Hematopoietic multipotent progenitor cell treated with erythropoietin and hydrocortisone succinate and interleukin-3 and kit ligand, for 8 days (in vitro differentiated cells): ENCODE measurements at regions not wholly inside any gene's neighbourhood (a gene's known extent, or its start where the extent isn't known, plus 50 kb on each side); places are given as distances from the start of the nearest gene placed in this dataset.
"Not testable (repeated sequence)": the region's sequence is repeated elsewhere in the genome, so short reads cannot be mapped to it uniquely, and the experiment has no call there.

Experiments used
- DNase-seq: peaks from one replicate; pipeline ENCODE4 v3.0.0-alpha.2; 2015

- no peak for DNase-seq
Measured at GRCh38 chr4:18180122-18180521, 158.6 kb upstream of the LCORL start.

GRCh38 chr4:18171896-18172295 lies 150.3 kb upstream of the LCORL start:
- DNase-seq: no peak

GRCh38 chr4:18167831-18168230 lies 146.3 kb upstream of the LCORL start:
- no peak for DNase-seq

GRCh38 chr4:18166925-18167324 lies 145.4 kb upstream of the LCORL start:
- DNase-seq: no peak

- DNase-seq: no peak
Measured at GRCh38 chr4:18162453-18162852, 140.9 kb upstream of the LCORL start.

- not testable (repeated sequence) for DNase-seq
Measured at GRCh38 chr4:18159117-18159912, 137.8 kb upstream of the LCORL start.

- no peak for DNase-seq
Measured at GRCh38 chr4:18155067-18156041, 133.8 kb upstream of the LCORL start.

GRCh38 chr4:18138076-18138665 lies 116.6 kb upstream of the LCORL start:
- no peak for DNase-seq

GRCh38 chr4:18134111-18134510 lies 112.6 kb upstream of the LCORL start:
- DNase-seq: no peak

- DNase-seq: no peak
Measured at GRCh38 chr4:18130256-18130655, 108.7 kb upstream of the LCORL start.

- DNase-seq: no peak
Measured at GRCh38 chr4:18128241-18128640, 106.7 kb upstream of the LCORL start.

- no peak for DNase-seq
Measured at GRCh38 chr4:18127030-18127429, 105.5 kb upstream of the LCORL start.

- no peak for DNase-seq
Measured at GRCh38 chr4:18113710-18114331, 92.3 kb upstream of the LCORL start.

- no peak for DNase-seq
Measured at GRCh38 chr4:18111081-18111480, 89.5 kb upstream of the LCORL start.

GRCh38 chr4:18110099-18110498 lies 88.5 kb upstream of the LCORL start:
- DNase-seq: no peak

- DNase-seq: no peak
Measured at GRCh38 chr4:18109676-18110075, 88.1 kb upstream of the LCORL start.

GRCh38 chr4:18107848-18108528 lies 86.4 kb upstream of the LCORL start:
- DNase-seq: not testable (repeated sequence)

- DNase-seq: peak; percentile 54
Measured at GRCh38 chr4:18106620-18107019, 85.1 kb upstream of the LCORL start.

- no peak for DNase-seq
Measured at GRCh38 chr4:18105030-18106011, 83.8 kb upstream of the LCORL start.

- no peak for DNase-seq
Measured at GRCh38 chr4:18103876-18104605, 82.5 kb upstream of the LCORL start.
